SU-DHL-6 (cell line): ENCODE measurements at regions not wholly inside any gene's neighbourhood (a gene's known extent, or its start where the extent isn't known, plus 50 kb on each side); places are given as distances from the start of the nearest gene placed in this dataset.
A peak's percentile ranks its signal among the peaks of the same experiment; 100 is the strongest.

ENCODE experiments used
- H2AFZ ChIP-seq: fragments of 200-600 bp; sonication (generic); 2 replicates; pipeline ENCODE4 v1.6.1; 2014; ENCODE audit warnings: low read depth, mild to moderate bottlenecking, moderate library complexity, mixed read lengths, antibody characterized with exemption, low read length; ENCODE audit not compliant: severe bottlenecking
- H3F3A ChIP-seq: fragments of 200-600 bp; shearing (Covaris generic); 2 replicates; pipeline ENCODE4 v1.6.0; 2016; ENCODE audit warnings: antibody characterized with exemption, mild to moderate bottlenecking; ENCODE audit not compliant: insufficient read depth
- H3K27ac ChIP-seq: fragments of 200-600 bp; sonication (generic); 2 replicates; pipeline ENCODE4 v1.5.1; 2016; ENCODE audit warnings: low read depth, mild to moderate bottlenecking, low read length, moderate library complexity, mixed read lengths
- H3K27me3 ChIP-seq: fragments of 200-600 bp; sonication (generic), shearing (Covaris generic); 2 replicates; pipeline ENCODE4 v1.6.0; 2014; ENCODE audit warnings: mild to moderate bottlenecking, low read length
- H3K36me3 ChIP-seq: fragments of 200-600 bp; sonication (generic); 2 replicates; pipeline ENCODE4 v1.6.1; 2014; ENCODE audit warnings: mild to moderate bottlenecking, low read length, mixed read lengths
- H3K4me2 ChIP-seq: fragments of 300-600, 200-600 bp; shearing (Covaris generic), sonication (generic); 2 replicates; pipeline ENCODE4 v1.6.0; 2014; ENCODE audit warnings: low read length, low read depth, mild to moderate bottlenecking; ENCODE audit not compliant: poor library complexity, severe bottlenecking
- H3K4me3 ChIP-seq: fragments of 200-600 bp; sonication (generic); 2 replicates; pipeline ENCODE4 v1.5.1; 2014; ENCODE audit warnings: antibody characterized with exemption, low read length, mild to moderate bottlenecking, mixed read lengths; ENCODE audit not compliant: insufficient read depth, poor library complexity, severe bottlenecking
- H3K79me2 ChIP-seq: fragments of 200-600 bp; sonication (generic); 2 replicates; pipeline ENCODE4 v1.6.1; 2014; ENCODE audit warnings: mild to moderate bottlenecking, low read length, moderate library complexity; ENCODE audit not compliant: insufficient read depth
- H3K9ac ChIP-seq: fragments of 200-600 bp; sonication (generic); 2 replicates; pipeline ENCODE4 v1.7.0; 2014; ENCODE audit warnings: mild to moderate bottlenecking, low read length
- H3K9me2 ChIP-seq: fragments of 200-600 bp; sonication (generic); replicated peaks from 2 replicates; pipeline ENCODE4 v1.6.1; 2014; ENCODE audit warnings: low read length; ENCODE audit not compliant: insufficient read depth
- H3K9me3 ChIP-seq: fragments of 200-600 bp; sonication (generic); 2 replicates; pipeline ENCODE4 v1.6.1; 2014; ENCODE audit warnings: low read length, mixed read lengths; ENCODE audit not compliant: insufficient read depth
- H4K20me1 ChIP-seq: fragments of 200-600 bp; sonication (generic); 2 replicates; pipeline ENCODE4 v1.6.1; 2014; ENCODE audit warnings: low read depth, mild to moderate bottlenecking, antibody characterized with exemption, low read length, moderate library complexity, mixed read lengths
- EZH2phosphoT487 ChIP-seq: fragments of 200-600 bp; sonication (generic), shearing (Covaris generic); conservative IDR thresholded peaks from 2 replicates; pipeline ENCODE4 v1.6.1; 2018; ENCODE audit warnings: mild to moderate bottlenecking, antibody characterized with exemption, low read length, moderate library complexity, mixed read lengths
- TF ChIP-seq, protein P1 (sequence below): fragments of 200-600 bp; sonication (generic); IDR thresholded peaks from one replicate; pipeline ENCODE4 v1.5.1; 2017; ENCODE audit warnings: antibody characterized with exemption, mild to moderate bottlenecking, low read length, moderate library complexity; ENCODE audit not compliant: insufficient read depth, poor library complexity, severe bottlenecking

DNA sequence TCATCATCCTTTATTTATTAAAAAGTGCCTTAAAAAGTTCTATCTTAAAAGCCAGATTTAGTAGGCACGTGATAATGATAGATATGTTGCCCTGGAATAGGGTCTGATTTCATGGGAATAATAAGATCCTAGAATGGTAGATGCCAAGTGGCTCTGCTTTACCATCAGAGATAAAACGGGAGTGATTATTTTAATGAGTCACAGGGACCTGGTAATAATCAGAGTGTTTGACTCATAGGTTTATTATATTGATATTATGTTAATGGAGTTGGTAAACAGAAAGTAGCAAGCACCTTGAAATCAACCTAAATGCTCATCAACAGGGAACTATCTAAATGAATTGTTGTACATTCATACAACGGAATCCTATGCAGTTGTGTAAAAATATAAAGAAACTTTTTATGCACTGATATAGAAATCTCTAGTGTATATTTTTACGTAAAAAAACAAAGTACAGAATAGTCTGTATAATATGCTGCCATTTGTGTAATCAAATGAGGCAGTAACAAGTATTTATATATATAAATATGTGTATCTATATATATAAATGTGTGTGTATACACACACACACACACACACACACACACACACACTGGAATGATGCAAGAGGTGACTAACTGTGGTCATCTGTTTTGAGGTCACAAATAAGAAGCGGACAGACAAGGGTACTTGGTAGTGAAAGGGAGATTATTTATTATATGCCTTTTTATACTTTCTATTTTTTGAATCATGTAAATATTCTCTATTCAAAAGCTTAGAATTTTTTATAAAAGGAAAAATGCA, 78.6 kb upstream of the DYNC1I1 start:
- Histone ChIP-seq H3F3A (no peaks in the 10 kb centered on the region), H2AFZ (no peak overlapping the region), H3K27me3 (no peaks in the 10 kb centered on the region), H3K9ac (no peak overlapping the region), H3K4me2 (no peak overlapping the region), H4K20me1 (peaks cover 4% of the 10 kb centered on the region; the same call in 1 of the 2 replicates), H3K9me2 (no peaks in the 10 kb centered on the region), H3K36me3 (no peaks in the 10 kb centered on the region), H3K4me3 (no peak overlapping the region), H3K79me2 (no peaks in the 10 kb centered on the region), H3K27ac (no peak overlapping the region), H3K9me3 (no peaks in the 10 kb centered on the region)
- no peak for TF ChIP-seq EZH2phosphoT487
- TF ChIP-seq, protein P1, sequence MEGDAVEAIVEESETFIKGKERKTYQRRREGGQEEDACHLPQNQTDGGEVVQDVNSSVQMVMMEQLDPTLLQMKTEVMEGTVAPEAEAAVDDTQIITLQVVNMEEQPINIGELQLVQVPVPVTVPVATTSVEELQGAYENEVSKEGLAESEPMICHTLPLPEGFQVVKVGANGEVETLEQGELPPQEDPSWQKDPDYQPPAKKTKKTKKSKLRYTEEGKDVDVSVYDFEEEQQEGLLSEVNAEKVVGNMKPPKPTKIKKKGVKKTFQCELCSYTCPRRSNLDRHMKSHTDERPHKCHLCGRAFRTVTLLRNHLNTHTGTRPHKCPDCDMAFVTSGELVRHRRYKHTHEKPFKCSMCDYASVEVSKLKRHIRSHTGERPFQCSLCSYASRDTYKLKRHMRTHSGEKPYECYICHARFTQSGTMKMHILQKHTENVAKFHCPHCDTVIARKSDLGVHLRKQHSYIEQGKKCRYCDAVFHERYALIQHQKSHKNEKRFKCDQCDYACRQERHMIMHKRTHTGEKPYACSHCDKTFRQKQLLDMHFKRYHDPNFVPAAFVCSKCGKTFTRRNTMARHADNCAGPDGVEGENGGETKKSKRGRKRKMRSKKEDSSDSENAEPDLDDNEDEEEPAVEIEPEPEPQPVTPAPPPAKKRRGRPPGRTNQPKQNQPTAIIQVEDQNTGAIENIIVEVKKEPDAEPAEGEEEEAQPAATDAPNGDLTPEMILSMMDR, result no peak

DNA sequence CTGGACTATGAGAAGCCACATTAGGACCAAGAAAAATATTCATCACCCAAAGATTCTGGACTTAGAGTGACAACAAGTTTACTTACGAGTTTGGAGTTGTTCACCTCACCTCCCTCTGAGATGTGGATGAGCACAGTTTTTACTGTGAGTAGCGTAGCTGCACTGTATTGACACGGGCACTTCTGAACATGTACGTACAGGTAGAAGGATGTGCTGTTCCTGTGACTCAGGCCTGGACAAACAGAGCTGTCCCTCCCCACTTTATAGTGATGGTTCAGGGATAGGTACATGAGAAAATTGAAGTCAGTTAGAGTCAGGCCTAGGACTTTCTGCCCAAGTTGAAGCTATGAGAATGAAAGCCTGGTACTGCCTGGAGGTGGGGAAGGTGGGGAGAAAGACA, 80.9 kb upstream of the DYNC1I1 start:
- no peak overlapping the region for H3K27ac ChIP-seq
- H2AFZ ChIP-seq, result no peak overlapping the region
- H3F3A ChIP-seq, result no peaks in the 10 kb centered on the region
- no peaks in the 10 kb centered on the region for H3K27me3 ChIP-seq
- peaks cover 4% of the 10 kb centered on the region; the same call in 1 of the 2 replicates for H4K20me1 ChIP-seq
- no peaks in the 10 kb centered on the region for H3K36me3 ChIP-seq
- no peaks in the 10 kb centered on the region for H3K9me2 ChIP-seq
- no peaks in the 10 kb centered on the region for H3K79me2 ChIP-seq
- H3K9me3 ChIP-seq, result no peaks in the 10 kb centered on the region
- no peak overlapping the region for H3K4me2 ChIP-seq
- TF ChIP-seq EZH2phosphoT487, result no peak
- TF ChIP-seq, protein P1, result no peak
- no peak overlapping the region for H3K9ac ChIP-seq
- no peak overlapping the region for H3K4me3 ChIP-seq

DNA sequence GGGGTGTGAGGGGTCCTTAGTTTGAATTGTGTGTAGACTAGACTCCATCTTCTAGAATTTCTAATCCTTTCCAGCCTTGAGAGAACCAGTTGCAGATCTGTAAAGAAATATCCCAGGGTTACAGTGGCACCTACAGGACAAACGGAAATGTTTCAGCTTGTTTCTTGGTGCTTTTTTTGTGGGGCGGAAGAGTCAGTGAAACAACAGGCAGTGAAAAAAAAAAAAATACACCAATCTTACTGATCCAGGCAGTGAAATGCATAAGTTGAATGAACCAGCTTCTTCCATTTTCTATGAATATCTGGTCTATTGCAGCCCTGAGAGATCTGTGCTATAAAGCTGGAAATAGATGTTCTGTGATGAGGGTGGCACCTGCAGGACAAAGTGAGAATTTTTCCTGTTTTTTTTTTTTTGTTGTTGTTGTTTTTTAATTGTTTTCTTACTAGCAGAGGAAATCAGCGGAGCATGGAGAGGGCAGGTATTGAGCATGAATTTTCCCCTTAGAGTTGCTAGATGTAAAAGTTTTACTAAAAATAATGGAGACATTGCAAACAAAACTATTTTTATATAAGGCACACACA, 81.9 kb upstream of the DYNC1I1 start:
- Histone ChIP-seq H3K27me3 (no peaks in the 10 kb centered on the region), H3F3A (no peaks in the 10 kb centered on the region), H3K9ac (no peak overlapping the region), H3K9me2 (no peaks in the 10 kb centered on the region), H3K27ac (no peak overlapping the region), H2AFZ (peak overlapping the region; percentile 25), H3K4me2 (peak overlapping the region; percentile 17), H3K36me3 (no peaks in the 10 kb centered on the region), H3K4me3 (no peak overlapping the region), H3K9me3 (no peaks in the 10 kb centered on the region), H3K79me2 (no peaks in the 10 kb centered on the region), H4K20me1 (peaks cover 3% of the 10 kb centered on the region; the same call in 1 of the 2 replicates)
- TF ChIP-seq, protein P1, result peak; percentile 76
- TF ChIP-seq EZH2phosphoT487, result no peak
